Fibroblast of peridontal ligament (primary cell): ENCODE measurements at regions not wholly inside any gene's neighbourhood (a gene's known extent, or its start where the extent isn't known, plus 50 kb on each side); places are given as distances from the start of the nearest gene placed in this dataset.

ENCODE experiments used
- DNase-seq: peaks from one replicate; pipeline ENCODE4 v3.0.0-alpha.2; 2010; ENCODE audit errors: extremely low read depth

- no peak for DNase-seq
Observed at GRCh38 chr2:104616856-104617255, 237.1 kb upstream of the POU3F3 start.

DNA sequence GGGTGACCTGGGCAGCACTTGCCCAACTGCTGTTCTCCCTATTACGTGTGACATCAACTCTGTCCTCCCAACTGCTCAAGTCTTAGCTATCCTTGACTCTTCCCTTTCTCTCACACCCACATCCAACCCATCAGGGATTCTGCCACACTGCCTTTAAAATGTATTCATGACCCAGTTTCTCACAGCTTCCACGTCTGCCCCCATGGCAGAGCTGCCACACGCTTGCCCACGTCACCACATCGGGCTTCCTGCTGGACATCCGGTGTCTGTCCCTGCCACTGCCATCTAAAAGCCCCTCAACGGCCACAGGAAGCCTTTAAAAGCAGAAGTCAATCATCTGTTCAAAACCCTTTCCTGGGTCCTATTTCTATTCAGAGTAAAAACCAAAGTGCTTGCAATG, 233.1 kb upstream of the POU3F3 start:
- no peak for DNase-seq

DNA sequence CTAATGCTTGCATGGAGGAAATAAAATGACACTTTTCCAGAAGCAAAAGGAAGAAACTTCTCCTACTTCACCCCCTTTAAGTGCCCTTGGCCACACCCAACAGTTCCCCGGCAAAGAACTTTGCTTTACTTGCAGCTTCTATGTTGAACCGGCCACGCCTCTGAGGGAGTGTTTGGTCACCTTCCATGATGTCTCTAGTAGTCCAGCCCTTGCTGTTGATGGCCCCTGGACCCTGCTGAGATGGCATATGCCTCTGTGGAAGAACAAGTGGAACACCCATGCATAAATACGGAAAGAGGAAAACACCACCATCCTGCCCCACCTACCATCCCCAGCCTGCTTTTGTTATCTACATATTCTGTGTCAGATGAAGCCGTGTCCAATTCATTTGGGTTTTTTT, 218.3 kb upstream of the POU3F3 start:
- no peak for DNase-seq

- DNase-seq = no peak
Observed at GRCh38 chr2:104638190-104638858, 215.6 kb upstream of the POU3F3 start.

GRCh38 chr2:104638859-104639202, 215.1 kb upstream of the POU3F3 start:
- no peak for DNase-seq

DNA sequence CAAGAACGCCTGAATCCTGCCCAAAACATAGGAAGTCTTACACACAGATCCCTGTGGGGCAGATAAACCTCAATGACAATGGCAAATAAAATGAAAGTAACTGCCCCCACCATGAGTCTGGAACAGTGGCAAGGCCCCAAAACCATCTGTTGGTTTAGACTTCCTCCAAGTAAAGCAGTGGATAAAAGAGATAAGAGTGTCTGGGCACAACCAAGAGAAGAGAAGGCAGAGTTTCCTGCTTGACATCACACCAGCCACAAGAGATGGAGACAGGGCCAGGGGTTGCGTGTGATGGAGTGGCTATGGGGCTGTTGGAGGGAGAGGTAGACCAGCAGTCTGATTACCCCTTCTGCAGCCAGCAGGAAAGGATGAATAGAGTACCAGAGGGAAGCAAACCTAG, 212.1 kb upstream of the POU3F3 start:
- no peak for DNase-seq

DNA sequence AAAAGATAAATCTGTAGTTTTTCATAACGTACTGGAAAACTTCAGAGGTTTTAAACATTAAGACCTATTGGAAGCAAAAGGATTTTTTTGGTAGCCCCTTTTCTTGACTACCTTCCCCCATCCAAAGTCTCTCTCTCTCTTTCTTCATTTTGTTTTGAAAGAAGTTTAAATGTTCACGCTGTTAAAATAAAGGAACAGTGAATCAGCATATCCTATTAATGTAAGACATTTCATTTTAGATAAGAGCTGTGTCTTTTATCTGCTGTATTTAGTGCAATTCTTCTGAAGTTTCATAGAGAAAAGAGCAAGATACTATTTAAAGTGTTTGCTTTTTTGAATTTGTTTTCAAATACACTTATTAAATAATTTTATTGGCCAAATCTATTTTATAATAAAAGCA, 205.5 kb upstream of the POU3F3 start:
- no peak for DNase-seq

- DNase-seq = no peak
Observed at GRCh38 chr2:104649866-104650265, 204.0 kb upstream of the POU3F3 start.

GRCh38 chr2:104650405-104650996, 203.4 kb upstream of the POU3F3 start:
- no peak for DNase-seq

- no peak for DNase-seq
Observed at GRCh38 chr2:104654811-104655210, 199.1 kb upstream of the POU3F3 start.

- no peak for DNase-seq
Observed at GRCh38 chr2:104656571-104657163, 197.2 kb upstream of the POU3F3 start.

- DNase-seq = no peak
Observed at GRCh38 chr2:104658144-104658835, 195.6 kb upstream of the POU3F3 start.

DNA sequence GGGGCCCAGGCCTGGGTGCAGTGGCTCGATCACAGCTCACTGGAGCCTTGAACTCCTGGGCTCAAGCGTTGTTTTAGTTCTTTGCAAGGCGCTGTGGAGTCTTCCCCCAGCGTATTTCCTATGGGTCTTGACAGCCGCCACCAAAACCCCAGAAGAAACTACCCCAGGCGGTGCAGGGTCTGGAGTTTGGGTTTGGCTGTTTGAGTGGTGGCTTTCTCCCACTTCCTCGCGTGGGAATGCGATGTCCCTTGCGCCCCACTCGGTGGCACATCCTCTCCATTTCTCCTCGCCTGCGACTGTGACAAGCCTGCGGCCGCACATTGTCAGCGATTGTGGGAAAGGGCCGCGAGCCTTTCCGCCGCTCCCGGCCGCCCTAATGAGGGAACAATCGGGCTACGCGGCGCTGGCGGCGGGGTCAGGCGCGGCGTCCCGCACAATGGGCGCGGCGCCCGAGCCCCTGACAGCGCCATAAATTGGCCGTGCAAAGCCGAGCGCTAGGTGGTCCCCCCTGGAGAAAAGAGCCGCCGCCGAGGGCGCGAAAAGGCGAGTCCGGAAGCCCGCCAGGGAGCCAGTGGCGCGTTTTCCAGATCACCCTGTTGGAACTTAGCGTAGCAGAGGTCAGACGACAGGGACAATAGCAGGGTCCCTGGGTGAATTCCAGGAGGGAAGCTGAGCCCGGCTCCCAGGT, 194.9 kb upstream of the POU3F3 start:
- no peak for DNase-seq

DNA sequence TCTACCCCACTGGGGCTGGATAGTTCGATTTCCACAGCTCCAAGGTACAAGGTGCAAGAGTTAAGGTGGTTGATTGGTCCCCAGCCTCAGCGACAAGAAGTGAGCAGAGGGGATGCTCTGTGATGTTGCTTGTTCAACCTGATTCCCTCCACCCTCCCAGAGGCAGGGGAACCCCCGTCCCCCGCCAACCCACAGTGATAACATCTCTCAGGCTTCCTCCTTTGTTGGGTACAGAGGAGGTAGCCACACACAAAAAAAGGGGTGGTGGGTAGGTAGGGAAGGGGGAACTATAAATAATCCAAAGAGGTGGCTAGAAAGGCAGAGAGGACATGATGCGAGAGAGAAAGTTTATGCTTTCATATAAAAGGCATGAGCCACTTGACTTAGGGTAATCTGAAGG, 192.9 kb upstream of the POU3F3 start:
- no peak for DNase-seq

DNA sequence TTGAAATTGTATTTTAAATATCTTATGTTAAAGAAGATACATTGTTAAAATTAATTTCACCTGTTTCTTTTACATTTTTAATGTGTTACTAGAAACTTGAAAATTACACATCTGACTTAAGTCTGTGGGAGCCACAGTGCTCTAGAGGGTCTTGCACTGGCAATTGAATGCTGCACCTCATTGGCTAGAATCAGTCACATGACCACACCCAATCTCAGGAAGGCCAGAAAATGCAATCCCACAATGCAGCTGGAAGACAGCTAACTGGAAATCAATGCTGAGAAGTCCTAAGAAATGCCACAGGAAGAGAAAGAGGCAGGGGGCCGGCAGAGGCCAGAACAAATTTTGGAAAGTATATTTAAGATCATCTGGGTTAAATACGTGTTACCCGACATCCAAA, 189.2 kb upstream of the POU3F3 start:
- DNase-seq = no peak

DNA sequence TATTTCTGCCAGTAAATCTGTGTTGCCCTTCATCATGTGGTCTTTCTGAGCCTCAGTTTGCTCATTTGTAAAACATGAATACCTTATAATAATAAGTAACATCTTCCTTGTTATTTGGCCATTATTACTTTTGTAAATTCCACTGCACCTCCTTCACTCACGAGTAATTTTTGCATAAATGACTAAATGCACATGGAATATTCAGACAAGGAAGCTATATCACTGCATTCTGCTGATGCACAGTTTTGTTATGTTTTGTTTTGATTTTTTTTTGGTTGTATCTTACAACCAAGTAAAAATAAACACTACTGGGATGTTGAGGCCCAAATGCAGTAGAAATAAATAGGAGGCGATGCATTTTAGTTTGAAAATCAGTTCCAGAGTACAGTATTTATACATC, 185.3 kb upstream of the POU3F3 start:
- no peak for DNase-seq

DNA sequence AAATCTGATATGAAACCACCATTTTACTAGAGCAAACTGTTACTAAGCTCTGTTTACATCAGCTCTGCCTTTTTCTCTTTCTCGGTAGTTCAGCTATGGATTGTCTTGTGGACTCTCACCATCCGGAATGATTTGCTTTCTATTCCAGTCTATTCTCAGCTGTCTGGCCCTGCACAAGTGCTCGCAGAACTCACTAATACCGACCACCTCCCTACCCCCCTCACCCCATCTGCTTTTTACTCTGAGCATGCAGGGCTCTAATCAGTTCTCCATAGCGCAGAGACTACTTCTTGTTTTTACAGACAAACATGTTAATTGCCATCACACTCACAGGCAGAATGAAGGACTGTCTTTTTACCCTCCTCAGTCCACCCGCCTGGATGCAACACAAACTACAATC, 180.7 kb upstream of the POU3F3 start:
- no peak for DNase-seq

DNA sequence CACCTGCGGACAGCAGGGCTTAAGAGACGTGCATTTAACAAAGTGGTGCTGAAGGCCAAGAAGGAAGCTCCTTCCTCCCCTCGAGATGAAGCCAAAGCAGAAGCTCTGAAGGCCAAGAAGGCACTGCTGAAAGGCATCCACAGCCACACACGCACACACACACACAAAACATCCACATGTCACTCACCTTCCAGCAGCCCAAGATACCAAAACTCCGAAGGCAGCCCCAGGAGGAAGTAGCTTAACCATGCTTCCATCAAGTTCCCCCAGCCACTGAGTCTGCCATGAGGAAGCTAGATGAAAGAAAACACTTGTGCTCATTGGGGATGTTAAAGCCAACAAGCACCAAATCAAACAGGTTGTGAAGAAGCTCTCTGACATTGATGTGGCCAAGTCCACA, 175.7 kb upstream of the POU3F3 start:
- DNase-seq = no peak

DNA sequence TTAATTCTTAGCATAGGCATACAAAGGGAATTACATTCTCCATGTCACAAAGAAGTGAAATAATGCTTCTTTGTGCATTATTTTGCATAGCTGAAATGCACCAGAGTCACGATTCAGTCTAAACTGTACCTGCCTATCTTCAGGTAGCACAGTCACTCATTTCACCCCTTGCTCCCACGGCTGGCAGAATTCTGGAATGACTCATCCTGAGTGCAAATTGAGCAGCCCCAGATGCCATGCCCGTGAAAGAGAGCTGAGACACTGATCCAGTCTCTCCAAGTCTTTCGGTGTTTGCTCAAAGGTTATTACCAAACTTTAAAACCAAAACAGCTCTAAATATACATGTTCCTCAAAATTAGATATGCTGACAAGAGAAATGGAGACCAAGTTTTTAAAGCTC, 168.3 kb upstream of the POU3F3 start:
- DNase-seq = no peak

- no peak for DNase-seq
Observed at GRCh38 chr2:104687147-104687546, 166.8 kb upstream of the POU3F3 start.

GRCh38 chr2:104690255-104690984, 163.5 kb upstream of the POU3F3 start:
- DNase-seq = no peak

DNA sequence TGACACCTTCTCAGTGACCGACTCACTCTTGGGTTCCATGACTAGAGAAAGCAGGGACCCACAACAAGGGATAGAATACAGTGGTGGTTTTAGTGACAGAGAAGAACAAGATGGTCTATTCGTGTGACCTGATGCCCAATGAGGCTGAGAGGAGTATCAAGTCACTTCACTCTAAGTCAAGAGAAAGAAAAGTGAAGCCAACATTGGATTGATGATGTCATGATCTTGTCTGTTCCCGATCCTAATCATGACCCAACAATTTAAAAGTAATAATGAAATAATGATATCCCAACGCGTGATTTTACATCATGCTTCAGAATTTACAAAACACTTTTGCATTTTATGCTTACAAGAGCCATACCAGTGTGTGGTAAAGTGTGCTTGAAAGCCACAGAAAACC, 155.6 kb upstream of the POU3F3 start:
- DNase-seq = no peak
